OCI-LY1 (cell line): ENCODE measurements at regions not wholly inside any gene's neighbourhood (a gene's known extent, or its start where the extent isn't known, plus 50 kb on each side); places are given as distances from the start of the nearest gene placed in this dataset.

Source experiments
- H2AFZ ChIP-seq: fragments of 200-600 bp; sonication (generic), shearing (Covaris generic); 2 replicates; pipeline ENCODE4 v1.6.0; 2014; ENCODE audit warnings: antibody characterized with exemption, mild to moderate bottlenecking, low read length
- H3F3A ChIP-seq: fragments of 200-600 bp; sonication (generic), shearing (Covaris generic); 2 replicates; pipeline ENCODE4 v1.6.0; 2014; ENCODE audit warnings: mild to moderate bottlenecking, antibody characterized with exemption, low read length, moderate library complexity; ENCODE audit not compliant: insufficient read depth
- H3K27ac ChIP-seq: fragments of 200-600 bp; sonication (generic); 2 replicates; pipeline ENCODE4 v1.5.1; 2014; ENCODE audit warnings: low read length, mixed run types, mild to moderate bottlenecking, low read depth; ENCODE audit not compliant: poor library complexity, severe bottlenecking
- H3K27me3 ChIP-seq: fragments of 200-600 bp; sonication (generic); 2 replicates; pipeline ENCODE4 v1.6.0; 2014; ENCODE audit warnings: antibody characterized with exemption, mild to moderate bottlenecking, low read length, moderate library complexity; ENCODE audit not compliant: insufficient read depth
- H3K36me3 ChIP-seq: fragments of 200-600 bp; sonication (generic); 2 replicates; pipeline ENCODE4 v1.6.1; 2014; ENCODE audit warnings: mild to moderate bottlenecking, antibody characterized with exemption, low read length, moderate library complexity, mixed read lengths; ENCODE audit not compliant: insufficient read depth
- H3K4me1 ChIP-seq: fragments of 200-600 bp; sonication (generic); 2 replicates; pipeline ENCODE4 v1.5.1; 2014; ENCODE audit warnings: mild to moderate bottlenecking, low read length, moderate library complexity; ENCODE audit not compliant: insufficient read depth, severe bottlenecking
- H3K4me2 ChIP-seq: fragments of 200-600 bp; sonication (generic), shearing (Covaris generic); 2 replicates; pipeline ENCODE4 v1.6.1; 2014; ENCODE audit warnings: low read length
- H3K4me3 ChIP-seq: fragments of 200-600 bp; sonication (generic); 2 replicates; pipeline ENCODE4 v1.5.1; 2014; ENCODE audit warnings: low read length, low read depth, mild to moderate bottlenecking, mixed read lengths; ENCODE audit not compliant: poor library complexity, severe bottlenecking
- H3K79me2 ChIP-seq: fragments of 200-600 bp; shearing (Covaris generic); 2 replicates; pipeline ENCODE4 v1.6.1; 2016; ENCODE audit warnings: mixed run types, low read length, mixed read lengths; ENCODE audit not compliant: insufficient read depth
- H3K9ac ChIP-seq: fragments of 200-600 bp; sonication (generic), shearing (Covaris generic); 2 replicates; pipeline ENCODE4 v1.6.1; 2014; ENCODE audit warnings: mild to moderate bottlenecking, low read length, mixed read lengths
- H3K9me2 ChIP-seq: fragments of 200-600 bp; sonication (generic), shearing (Covaris generic); 2 replicates; pipeline ENCODE4 v1.6.1; 2014; ENCODE audit warnings: low read depth, mild to moderate bottlenecking, low read length, mixed read lengths
- H3K9me3 ChIP-seq: fragments of 200-600 bp; shearing (Covaris generic); 2 replicates; pipeline ENCODE4 v1.6.1; 2014; ENCODE audit warnings: low read length, mixed read lengths
- H4K20me1 ChIP-seq: fragments of 200-600 bp; sonication (generic), shearing (Covaris generic); 2 replicates; pipeline ENCODE4 v1.6.0; 2016; ENCODE audit warnings: mild to moderate bottlenecking, low read length; ENCODE audit not compliant: insufficient read depth
- EZH2 ChIP-seq: fragments of 200-600 bp; sonication (generic), shearing (Covaris generic); IDR thresholded peaks from 2 replicates; pipeline ENCODE4 v1.8.0; 2017; ENCODE audit warnings: borderline replicate concordance, mixed run types, mild to moderate bottlenecking, antibody characterized with exemption, low read length, moderate library complexity, mixed read lengths
- TF ChIP-seq, protein P1 (sequence below): fragments of 200-600 bp; sonication (generic), shearing (Covaris generic); IDR thresholded peaks from 2 replicates; pipeline ENCODE4 v1.5.1; 2017; ENCODE audit warnings: mild to moderate bottlenecking, antibody characterized with exemption, low read length, moderate library complexity, mixed read lengths

DNA sequence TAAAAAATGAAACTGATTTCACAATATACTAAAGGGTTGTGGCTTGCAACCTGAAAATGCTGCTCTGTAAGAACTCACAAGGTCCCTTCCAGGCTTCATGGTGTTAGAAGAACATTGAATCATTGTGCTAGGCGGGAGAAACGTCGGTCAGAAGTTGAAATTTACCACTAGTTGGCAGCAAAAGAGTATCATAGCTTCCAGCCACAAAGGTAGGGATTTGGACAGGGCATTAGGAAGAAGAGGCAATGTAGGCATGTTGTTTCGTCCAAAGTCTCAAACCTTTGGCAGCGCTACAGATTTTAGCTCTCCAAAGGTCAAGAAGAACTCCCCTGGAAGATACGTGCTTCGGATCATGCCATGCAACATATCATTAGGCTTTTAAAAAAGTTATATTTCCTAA is 62.5 kb upstream of the ZP4 start:
- no peak overlapping the region for H3K4me3 ChIP-seq
- no peaks in the 10 kb centered on the region for H3F3A ChIP-seq
- H3K9ac ChIP-seq: no peak overlapping the region
- no peaks in the 10 kb centered on the region for H3K79me2 ChIP-seq
- no peaks in the 10 kb centered on the region for H3K9me2 ChIP-seq
- TF ChIP-seq, protein P1, sequence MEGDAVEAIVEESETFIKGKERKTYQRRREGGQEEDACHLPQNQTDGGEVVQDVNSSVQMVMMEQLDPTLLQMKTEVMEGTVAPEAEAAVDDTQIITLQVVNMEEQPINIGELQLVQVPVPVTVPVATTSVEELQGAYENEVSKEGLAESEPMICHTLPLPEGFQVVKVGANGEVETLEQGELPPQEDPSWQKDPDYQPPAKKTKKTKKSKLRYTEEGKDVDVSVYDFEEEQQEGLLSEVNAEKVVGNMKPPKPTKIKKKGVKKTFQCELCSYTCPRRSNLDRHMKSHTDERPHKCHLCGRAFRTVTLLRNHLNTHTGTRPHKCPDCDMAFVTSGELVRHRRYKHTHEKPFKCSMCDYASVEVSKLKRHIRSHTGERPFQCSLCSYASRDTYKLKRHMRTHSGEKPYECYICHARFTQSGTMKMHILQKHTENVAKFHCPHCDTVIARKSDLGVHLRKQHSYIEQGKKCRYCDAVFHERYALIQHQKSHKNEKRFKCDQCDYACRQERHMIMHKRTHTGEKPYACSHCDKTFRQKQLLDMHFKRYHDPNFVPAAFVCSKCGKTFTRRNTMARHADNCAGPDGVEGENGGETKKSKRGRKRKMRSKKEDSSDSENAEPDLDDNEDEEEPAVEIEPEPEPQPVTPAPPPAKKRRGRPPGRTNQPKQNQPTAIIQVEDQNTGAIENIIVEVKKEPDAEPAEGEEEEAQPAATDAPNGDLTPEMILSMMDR: peak; percentile 5; the same call in 1 of the 2 replicates
- no peak for TF ChIP-seq EZH2
- H4K20me1 ChIP-seq: no peaks in the 10 kb centered on the region
- H3K27ac ChIP-seq: no peak overlapping the region
- H2AFZ ChIP-seq: no peak overlapping the region
- H3K27me3 ChIP-seq: no peaks in the 10 kb centered on the region
- no peaks in the 10 kb centered on the region for H3K36me3 ChIP-seq
- no peaks in the 10 kb centered on the region for H3K9me3 ChIP-seq
- no peaks in the 10 kb centered on the region for H3K4me1 ChIP-seq
- no peak overlapping the region for H3K4me2 ChIP-seq
